Esophagus (tissue), 2 donors: ENCODE measurements at regions not wholly inside any gene's neighbourhood (a gene's known extent, or its start where the extent isn't known, plus 50 kb on each side); places are given as distances from the start of the nearest gene placed in this dataset.

ENCODE experiments used
- H3K27ac ChIP-seq, 2 donors: one replicate each; pipeline ENCODE4 v1.5.1; 2013; ENCODE audit warnings: low read depth in 2 of 2, mild to moderate bottlenecking in 2 of 2, inconsistent platforms in 1 of 2, low read length in 1 of 2, moderate library complexity in 1 of 2
- H3K27me3 ChIP-seq, 2 donors: one replicate each; pipeline ENCODE4 v1.6.1; 2013; ENCODE audit warnings: low read length in 2 of 2, control low read depth in 1 of 2, mild to moderate bottlenecking in 1 of 2; ENCODE audit not compliant: insufficient read depth in 2 of 2, control insufficient read depth in 1 of 2
- H3K36me3 ChIP-seq, 2 donors: one replicate each; pipeline ENCODE4 v1.6.1; 2013; ENCODE audit warnings: low read length in 1 of 2; ENCODE audit not compliant: control insufficient read depth in 2 of 2, insufficient read depth in 2 of 2
- H3K4me1 ChIP-seq, 2 donors: one replicate each; pipeline ENCODE4 v1.6.1; 2013; ENCODE audit warnings: low read length in 1 of 2; ENCODE audit not compliant: control insufficient read depth in 2 of 2, insufficient read depth in 2 of 2
- H3K4me3 ChIP-seq, 2 donors: one replicate each; pipeline ENCODE4 v1.5.1; 2013; ENCODE audit warnings: low read length in 2 of 2, mild to moderate bottlenecking in 2 of 2, low read depth in 1 of 2, moderate library complexity in 1 of 2
- H3K9me3 ChIP-seq, 2 donors: one replicate each; pipeline ENCODE4 v1.6.1; 2013; ENCODE audit warnings: mild to moderate bottlenecking in 2 of 2, low read depth in 1 of 2, low read length in 1 of 2, moderate library complexity in 1 of 2; ENCODE audit not compliant: control insufficient read depth in 2 of 2, insufficient read depth in 1 of 2
- WGBS, 2 donors: extraction: QIAGEN DNeasy Blood & Tissue Kit; methylation state at CpG; one replicate each; pipeline ENCODE4 v1.1.7; 2013; 5-methylcytosine and 5-hydroxymethylcytosine counted together
- donor health status: healthy with polysubstance abuse.
- donor health status: Bipolar disorder and iron deficiency.

- Histone ChIP-seq H3K27me3 (no peaks in the 10 kb centered on the region), H3K4me3 (no peak overlapping the region), H3K4me1 (no peaks in the 10 kb centered on the region), H3K9me3 (no peaks in the 10 kb centered on the region), H3K27ac (no peak overlapping the region), H3K36me3 (no peaks in the 10 kb centered on the region)
- WGBS, 2 donors, result 63 to 69% methylated on average over 8 of the region's 8 CpGs
These were observed 91.5 kb upstream of the PROK2 start for GRCh38 chr3:71876135-71877105.

GRCh38 chr3:71875461-71875947 is 90.6 kb upstream of the PROK2 start:
- 21 to 23% methylated on average over 4 of the region's 4 CpGs for WGBS, 2 donors
- no peaks in the 10 kb centered on the region for H3K4me1 ChIP-seq
- H3K27ac ChIP-seq, result no peak overlapping the region
- no peaks in the 10 kb centered on the region for H3K36me3 ChIP-seq
- H3K4me3 ChIP-seq, result no peak overlapping the region
- no peaks in the 10 kb centered on the region for H3K27me3 ChIP-seq
- no peaks in the 10 kb centered on the region for H3K9me3 ChIP-seq

- WGBS, 2 donors, result 82 to 85% methylated on average over 4 of the region's 4 CpGs
- Histone ChIP-seq H3K36me3 (no peaks in the 10 kb centered on the region), H3K4me3 (no peak overlapping the region), H3K4me1 (no peaks in the 10 kb centered on the region), H3K27ac (no peak overlapping the region), H3K27me3 (no peaks in the 10 kb centered on the region), H3K9me3 (no peaks in the 10 kb centered on the region)
These were observed 89.7 kb upstream of the PROK2 start for GRCh38 chr3:71874618-71875017.

- Histone ChIP-seq H3K36me3 (no peaks in the 10 kb centered on the region), H3K9me3 (no peaks in the 10 kb centered on the region), H3K27ac (no peak overlapping the region), H3K4me1 (no peaks in the 10 kb centered on the region), H3K27me3 (no peaks in the 10 kb centered on the region), H3K4me3 (no peak overlapping the region)
- WGBS, 2 donors, result 73% methylated on average over 10 of the region's 10 CpGs
These were observed 88.2 kb upstream of the PROK2 start for GRCh38 chr3:71873093-71873611.

GRCh38 chr3:71872256-71872655 is 87.3 kb upstream of the PROK2 start:
- Histone ChIP-seq H3K4me1 (no peaks in the 10 kb centered on the region), H3K27ac (no peak overlapping the region), H3K9me3 (no peaks in the 10 kb centered on the region), H3K4me3 (no peak overlapping the region), H3K27me3 (no peaks in the 10 kb centered on the region), H3K36me3 (no peaks in the 10 kb centered on the region)
- 32 to 33% methylated on average over 2 of the region's 2 CpGs for WGBS, 2 donors

GRCh38 chr3:71870966-71871512 is 86.1 kb upstream of the PROK2 start:
- H3K27ac ChIP-seq, result no peak overlapping the region
- H3K4me1 ChIP-seq, result no peaks in the 10 kb centered on the region
- no peak overlapping the region for H3K4me3 ChIP-seq
- no peaks in the 10 kb centered on the region for H3K36me3 ChIP-seq
- no peaks in the 10 kb centered on the region for H3K9me3 ChIP-seq
- no peaks in the 10 kb centered on the region for H3K27me3 ChIP-seq
- whole genome bisulfite sequencing, 2 donors, result 89 to 93% methylated on average over 7 of the region's 7 CpGs

GRCh38 chr3:71868876-71869275 is 83.9 kb upstream of the PROK2 start:
- Histone ChIP-seq H3K4me3 (no peak overlapping the region), H3K4me1 (no peaks in the 10 kb centered on the region), H3K36me3 (no peaks in the 10 kb centered on the region), H3K27me3 (no peaks in the 10 kb centered on the region), H3K27ac (no peak overlapping the region), H3K9me3 (no peaks in the 10 kb centered on the region)
- 53 to 65% methylated on average over 3 of the region's 3 CpGs for WGBS, 2 donors

- H3K4me3 ChIP-seq, result no peak overlapping the region
- H3K9me3 ChIP-seq, result peaks cover 2 to 4% of the 10 kb centered on the region in 2 donors
- H3K4me1 ChIP-seq, result no peaks in the 10 kb centered on the region
- WGBS, 2 donors, result 47 to 51% methylated on average over 2 of the region's 2 CpGs
- H3K36me3 ChIP-seq, result no peaks in the 10 kb centered on the region
- H3K27ac ChIP-seq, result no peak overlapping the region
- H3K27me3 ChIP-seq, result no peaks in the 10 kb centered on the region
These were observed 80.8 kb upstream of the PROK2 start for GRCh38 chr3:71865727-71866126.

- peaks cover 3 to 8% of the 10 kb centered on the region in 2 donors for H3K9me3 ChIP-seq
- H3K27ac ChIP-seq, result no peak overlapping the region
- no peaks in the 10 kb centered on the region for H3K36me3 ChIP-seq
- no peaks in the 10 kb centered on the region for H3K4me1 ChIP-seq
- WGBS, 2 donors, result 71 to 79% methylated on average over 5 of the region's 5 CpGs
- no peak overlapping the region for H3K4me3 ChIP-seq
- H3K27me3 ChIP-seq, result no peaks in the 10 kb centered on the region
These were observed 78.7 kb upstream of the PROK2 start for GRCh38 chr3:71863563-71864190.
